ENCODE measurements at regions not wholly inside any gene's neighbourhood (a gene's known extent, or its start where the extent isn't known, plus 50 kb on each side); places are given as distances from the start of the nearest gene placed in this dataset.

GRCh38 chrX:35561985-35562384 lies 236.2 kb upstream of the MAGEB16 start:
- TF ChIP-seq ZBTB20 (tag by site-specific recombination; IDR thresholded peaks at IDR 0.05) (no peak), PATZ1 (tag by site-specific recombination; IDR thresholded peaks at IDR 0.05) (no peak), CTCF (tag by site-specific recombination; IDR thresholded peaks at IDR 0.05) (no peak), ZNF558 (tag by site-specific recombination; IDR thresholded peaks at IDR 0.05) (no peak), HOXD13 (CRISPR knock-in tag; IDR thresholded peaks at IDR 0.05; ENCODE audit: borderline replicate concordance) (no peak), PRDM4 (tag by site-specific recombination; IDR thresholded peaks at IDR 0.05) (no peak), ZEB2 (tag by site-specific recombination; IDR thresholded peaks at IDR 0.05) (no peak), KLF17 (tag by site-specific recombination; IDR thresholded peaks at IDR 0.05) (no peak)

Measured in HEK293 (cell line).